ENCODE measurements at regions not wholly inside any gene's neighbourhood (a gene's known extent, or its start where the extent isn't known, plus 50 kb on each side); places are given as distances from the start of the nearest gene placed in this dataset.

DNA sequence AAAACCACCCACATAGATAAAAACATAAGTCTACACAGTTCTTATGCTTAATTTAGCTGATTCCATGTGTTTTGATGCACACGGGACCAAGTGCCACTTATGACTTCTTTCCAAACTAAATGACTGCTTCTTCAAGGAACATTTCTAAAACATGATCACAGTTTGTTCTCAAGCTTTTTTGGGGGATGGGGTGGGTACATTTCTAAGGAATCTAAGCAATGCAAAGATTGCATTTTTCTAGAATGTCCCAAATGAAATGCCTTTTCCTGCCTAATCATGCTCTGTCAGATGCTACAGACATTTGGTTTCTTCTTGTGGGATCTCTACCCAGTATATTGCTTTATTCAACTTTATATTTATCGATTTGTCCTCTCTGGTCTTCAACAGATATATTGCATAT is 496.8 kb upstream of the JAG1 start:
- TF ChIP-seq, protein P1, sequence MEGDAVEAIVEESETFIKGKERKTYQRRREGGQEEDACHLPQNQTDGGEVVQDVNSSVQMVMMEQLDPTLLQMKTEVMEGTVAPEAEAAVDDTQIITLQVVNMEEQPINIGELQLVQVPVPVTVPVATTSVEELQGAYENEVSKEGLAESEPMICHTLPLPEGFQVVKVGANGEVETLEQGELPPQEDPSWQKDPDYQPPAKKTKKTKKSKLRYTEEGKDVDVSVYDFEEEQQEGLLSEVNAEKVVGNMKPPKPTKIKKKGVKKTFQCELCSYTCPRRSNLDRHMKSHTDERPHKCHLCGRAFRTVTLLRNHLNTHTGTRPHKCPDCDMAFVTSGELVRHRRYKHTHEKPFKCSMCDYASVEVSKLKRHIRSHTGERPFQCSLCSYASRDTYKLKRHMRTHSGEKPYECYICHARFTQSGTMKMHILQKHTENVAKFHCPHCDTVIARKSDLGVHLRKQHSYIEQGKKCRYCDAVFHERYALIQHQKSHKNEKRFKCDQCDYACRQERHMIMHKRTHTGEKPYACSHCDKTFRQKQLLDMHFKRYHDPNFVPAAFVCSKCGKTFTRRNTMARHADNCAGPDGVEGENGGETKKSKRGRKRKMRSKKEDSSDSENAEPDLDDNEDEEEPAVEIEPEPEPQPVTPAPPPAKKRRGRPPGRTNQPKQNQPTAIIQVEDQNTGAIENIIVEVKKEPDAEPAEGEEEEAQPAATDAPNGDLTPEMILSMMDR (IDR thresholded peaks at IDR 0.05): no peak
- TF ChIP-seq POLR2AphosphoS5 (IDR thresholded peaks at IDR 0.05): no peak
- TF ChIP-seq POLR2A (IDR thresholded peaks at IDR 0.05): no peak
- no peak for TF ChIP-seq EP300 (IDR thresholded peaks at IDR 0.05)

Data from sigmoid colon (tissue), 4 donors.